ENCODE measurements at regions not wholly inside any gene's neighbourhood (a gene's known extent, or its start where the extent isn't known, plus 50 kb on each side); places are given as distances from the start of the nearest gene placed in this dataset.

DNA sequence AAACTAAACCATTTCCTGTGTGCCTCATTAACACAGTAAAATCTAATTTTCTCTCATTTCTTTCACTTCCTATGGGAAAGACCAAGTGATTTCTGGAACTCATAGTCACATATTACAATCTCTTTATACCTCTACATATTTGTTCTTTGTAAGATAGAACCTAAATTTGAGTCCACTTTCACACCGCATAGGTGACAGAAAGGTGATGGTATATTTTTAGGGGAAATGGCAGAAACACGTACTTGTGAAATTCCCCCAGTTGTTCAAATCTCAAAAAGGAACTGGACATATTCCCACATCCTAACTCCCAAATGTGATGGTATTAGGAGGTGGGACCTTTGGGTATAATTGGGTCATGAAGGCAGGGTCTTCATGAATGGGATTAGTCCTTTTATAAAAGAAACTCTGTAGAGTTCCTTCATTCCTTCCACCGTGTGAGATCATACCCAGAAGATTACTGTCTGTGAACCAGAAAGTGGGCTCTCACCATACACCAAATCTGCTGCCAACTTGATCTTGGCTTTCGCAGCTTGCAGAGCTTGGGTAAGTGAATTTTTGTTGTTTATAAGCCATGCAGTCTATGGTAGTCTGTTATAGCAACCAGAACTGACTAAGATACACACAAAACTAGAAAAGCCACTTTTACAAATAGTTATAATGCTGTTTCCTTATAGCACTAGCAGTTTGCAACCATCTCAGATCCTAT lies 542.1 kb downstream of the DSC3 start:
- TF ChIP-seq, protein P1, sequence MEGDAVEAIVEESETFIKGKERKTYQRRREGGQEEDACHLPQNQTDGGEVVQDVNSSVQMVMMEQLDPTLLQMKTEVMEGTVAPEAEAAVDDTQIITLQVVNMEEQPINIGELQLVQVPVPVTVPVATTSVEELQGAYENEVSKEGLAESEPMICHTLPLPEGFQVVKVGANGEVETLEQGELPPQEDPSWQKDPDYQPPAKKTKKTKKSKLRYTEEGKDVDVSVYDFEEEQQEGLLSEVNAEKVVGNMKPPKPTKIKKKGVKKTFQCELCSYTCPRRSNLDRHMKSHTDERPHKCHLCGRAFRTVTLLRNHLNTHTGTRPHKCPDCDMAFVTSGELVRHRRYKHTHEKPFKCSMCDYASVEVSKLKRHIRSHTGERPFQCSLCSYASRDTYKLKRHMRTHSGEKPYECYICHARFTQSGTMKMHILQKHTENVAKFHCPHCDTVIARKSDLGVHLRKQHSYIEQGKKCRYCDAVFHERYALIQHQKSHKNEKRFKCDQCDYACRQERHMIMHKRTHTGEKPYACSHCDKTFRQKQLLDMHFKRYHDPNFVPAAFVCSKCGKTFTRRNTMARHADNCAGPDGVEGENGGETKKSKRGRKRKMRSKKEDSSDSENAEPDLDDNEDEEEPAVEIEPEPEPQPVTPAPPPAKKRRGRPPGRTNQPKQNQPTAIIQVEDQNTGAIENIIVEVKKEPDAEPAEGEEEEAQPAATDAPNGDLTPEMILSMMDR (optimal IDR thresholded peaks at IDR 0.05 in 1 of 3, IDR thresholded peaks at IDR 0.05 in 1 of 3, conservative IDR thresholded peaks at IDR 0.05 in 1 of 3; ENCODE audit: extremely low read depth in 1 of 3, insufficient read depth in 2 of 3, low read length in 3 of 3): no peak
- TF ChIP-seq EZH2 (IDR thresholded peaks at IDR 0.05; ENCODE audit: low read length): no peak

Measured in keratinocyte (primary cell).